ENCODE measurements at regions not wholly inside any gene's neighbourhood (a gene's known extent, or its start where the extent isn't known, plus 50 kb on each side); places are given as distances from the start of the nearest gene placed in this dataset.

GRCh38 chr2:126973745-126974144 is 75.1 kb downstream of the TEX51 start:
- Histone ChIP-seq H3K79me2 (replicated peaks; ENCODE audit: insufficient read depth, low read length) (no peaks in the 10 kb centered on the region), H3F3A (ENCODE audit: insufficient read depth, low read length, poor library complexity, severe bottlenecking) (no peaks in the 10 kb centered on the region), H3K27me3 (ENCODE audit: insufficient read depth, low read depth, low read length) (no peaks in the 10 kb centered on the region), H4K20me1 (ENCODE audit: insufficient read depth) (no peaks in the 10 kb centered on the region), H3K4me3 (ENCODE audit: low read length) (no peak overlapping the region), H3K27ac (ENCODE audit: low read length) (no peak overlapping the region), H3K36me3 (ENCODE audit: insufficient read depth, low read length) (no peaks in the 10 kb centered on the region), H3K9ac (ENCODE audit: low read length) (no peak overlapping the region), H3K9me2 (ENCODE audit: insufficient read depth, low read length) (no peaks in the 10 kb centered on the region), H3K4me2 (ENCODE audit: low read length) (no peak overlapping the region), H2AFZ (ENCODE audit: low read depth, low read length) (no peak overlapping the region), H3K9me3 (ENCODE audit: low read length) (no peaks in the 10 kb centered on the region)
- TF ChIP-seq REST (IDR thresholded peaks at IDR 0.05; ENCODE audit: borderline replicate concordance) (no peak), EZH2 (IDR thresholded peaks at IDR 0.05; ENCODE audit: borderline replicate concordance, insufficient read depth, low read length, poor library complexity, severe bottlenecking) (no peak), RAD21 (conservative IDR thresholded peaks at IDR 0.05) (no peak), MXI1 (conservative IDR thresholded peaks at IDR 0.05; ENCODE audit: poor library complexity, severe bottlenecking) (no peak), POLR2AphosphoS5 (IDR thresholded peaks at IDR 0.05) (no peak), TAF1 (IDR thresholded peaks at IDR 0.05; ENCODE audit: low read depth) (no peak), EP300 (conservative IDR thresholded peaks at IDR 0.05; ENCODE audit: poor library complexity, severe bottlenecking) (no peak), SMC3 (conservative IDR thresholded peaks at IDR 0.05; ENCODE audit: poor library complexity) (no peak)
- TF ChIP-seq, protein P1, sequence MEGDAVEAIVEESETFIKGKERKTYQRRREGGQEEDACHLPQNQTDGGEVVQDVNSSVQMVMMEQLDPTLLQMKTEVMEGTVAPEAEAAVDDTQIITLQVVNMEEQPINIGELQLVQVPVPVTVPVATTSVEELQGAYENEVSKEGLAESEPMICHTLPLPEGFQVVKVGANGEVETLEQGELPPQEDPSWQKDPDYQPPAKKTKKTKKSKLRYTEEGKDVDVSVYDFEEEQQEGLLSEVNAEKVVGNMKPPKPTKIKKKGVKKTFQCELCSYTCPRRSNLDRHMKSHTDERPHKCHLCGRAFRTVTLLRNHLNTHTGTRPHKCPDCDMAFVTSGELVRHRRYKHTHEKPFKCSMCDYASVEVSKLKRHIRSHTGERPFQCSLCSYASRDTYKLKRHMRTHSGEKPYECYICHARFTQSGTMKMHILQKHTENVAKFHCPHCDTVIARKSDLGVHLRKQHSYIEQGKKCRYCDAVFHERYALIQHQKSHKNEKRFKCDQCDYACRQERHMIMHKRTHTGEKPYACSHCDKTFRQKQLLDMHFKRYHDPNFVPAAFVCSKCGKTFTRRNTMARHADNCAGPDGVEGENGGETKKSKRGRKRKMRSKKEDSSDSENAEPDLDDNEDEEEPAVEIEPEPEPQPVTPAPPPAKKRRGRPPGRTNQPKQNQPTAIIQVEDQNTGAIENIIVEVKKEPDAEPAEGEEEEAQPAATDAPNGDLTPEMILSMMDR (IDR thresholded peaks at IDR 0.05; ENCODE audit: poor library complexity, severe bottlenecking) = no peak

DNA sequence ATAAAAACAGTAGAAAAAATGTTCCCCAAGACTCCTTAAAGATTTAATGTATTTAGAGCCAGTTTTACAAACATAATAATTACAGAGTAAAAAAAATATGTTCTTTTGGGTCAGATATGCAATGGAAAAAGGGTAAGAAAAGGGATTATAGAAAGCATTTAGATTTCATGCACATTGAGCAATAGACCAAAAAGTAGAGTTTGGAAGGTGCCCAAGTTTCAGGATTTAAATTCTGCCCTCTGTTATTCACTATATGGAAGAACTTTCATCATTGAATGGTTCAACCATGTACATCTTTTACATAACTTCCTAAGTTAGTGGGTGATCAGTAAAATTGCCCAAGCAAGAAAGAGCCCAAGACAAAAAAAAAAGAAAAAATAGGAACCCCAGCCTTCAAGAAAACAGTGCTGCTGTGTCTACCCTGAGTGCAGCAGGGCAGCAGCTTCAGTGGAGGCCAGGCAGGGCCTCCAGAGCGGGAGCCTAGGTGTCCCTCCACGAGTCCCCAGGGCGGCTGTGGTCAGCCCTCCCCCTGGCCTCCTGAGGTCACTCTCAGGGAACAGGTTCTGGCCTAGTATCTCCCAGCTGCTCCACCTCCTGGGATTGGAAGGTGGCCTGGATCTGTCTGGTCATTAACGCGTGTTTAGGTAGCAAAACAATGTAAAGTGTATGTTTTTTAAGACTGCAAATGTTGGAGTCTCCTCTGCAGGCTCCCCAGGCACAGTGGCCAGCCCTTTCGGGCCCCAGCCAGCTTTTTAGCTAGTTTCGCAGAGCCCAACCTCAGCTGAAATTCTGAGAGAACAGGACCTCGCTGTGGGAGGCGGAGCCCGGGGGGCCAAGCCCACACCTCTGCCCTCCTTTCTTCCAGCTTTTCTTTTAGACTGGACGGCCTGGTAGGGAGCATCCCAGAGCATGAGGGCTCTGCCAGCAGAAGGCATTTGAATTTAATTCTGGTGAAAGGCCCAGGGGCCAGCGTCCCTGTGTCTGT is 77.3 kb downstream of the TEX51 start:
- no peak overlapping the region for H2AFZ ChIP-seq (ENCODE audit: low read depth, low read length)

More for the DNA sequence above, 77.3 kb downstream of the TEX51 start:
- H3F3A ChIP-seq (ENCODE audit: insufficient read depth, low read length, poor library complexity, severe bottlenecking) = no peaks in the 10 kb centered on the region
- H3K9me2 ChIP-seq (ENCODE audit: insufficient read depth, low read length) = no peaks in the 10 kb centered on the region
- no peak overlapping the region for H3K4me2 ChIP-seq (ENCODE audit: low read length)
- no peak overlapping the region for H3K9ac ChIP-seq (ENCODE audit: low read length)
- TF ChIP-seq SMC3 (conservative IDR thresholded peaks at IDR 0.05; ENCODE audit: poor library complexity) (no peak), TAF1 (IDR thresholded peaks at IDR 0.05; ENCODE audit: low read depth) (no peak), EZH2 (IDR thresholded peaks at IDR 0.05; ENCODE audit: borderline replicate concordance, insufficient read depth, low read length, poor library complexity, severe bottlenecking) (no peak)
- no peak overlapping the region for H3K4me3 ChIP-seq (ENCODE audit: low read length)
- no peaks in the 10 kb centered on the region for H3K36me3 ChIP-seq (ENCODE audit: insufficient read depth, low read length)
- H3K27me3 ChIP-seq (ENCODE audit: insufficient read depth, low read depth, low read length) = no peaks in the 10 kb centered on the region
- no peaks in the 10 kb centered on the region for H3K79me2 ChIP-seq (replicated peaks; ENCODE audit: insufficient read depth, low read length)
- no peak overlapping the region for H3K27ac ChIP-seq (ENCODE audit: low read length)
- H3K9me3 ChIP-seq (ENCODE audit: low read length) = no peaks in the 10 kb centered on the region
- no peaks in the 10 kb centered on the region for H4K20me1 ChIP-seq (ENCODE audit: insufficient read depth)

All from neural cell (in vitro differentiated cells).